MM.1S (cell line): ENCODE measurements at regions not wholly inside any gene's neighbourhood (a gene's known extent, or its start where the extent isn't known, plus 50 kb on each side); places are given as distances from the start of the nearest gene placed in this dataset.
"Not testable (repeated sequence)": the region's sequence is repeated elsewhere in the genome, so short reads cannot be mapped to it uniquely, and the experiment has no call there.

Experiments
- DNase-seq: peaks from one replicate; pipeline ENCODE4 v3.0.0-alpha.2; 2015
- H2AFZ ChIP-seq: fragments of 300-600 bp; sonication (generic); 2 replicates; pipeline ENCODE4 v1.6.0; 2016; ENCODE audit warnings: antibody characterized with exemption, low read length
- H3F3A ChIP-seq: fragments of 300-600 bp; sonication (generic); 2 replicates; pipeline ENCODE4 v1.6.1; 2016; ENCODE audit warnings: mild to moderate bottlenecking, antibody characterized with exemption, low read length, moderate library complexity, mixed read lengths; ENCODE audit not compliant: insufficient read depth
- H3K27ac ChIP-seq: fragments of 300-600 bp; sonication (generic); 2 replicates; pipeline ENCODE4 v1.5.1; 2016; ENCODE audit warnings: mild to moderate bottlenecking, low read length
- H3K27me3 ChIP-seq: fragments of 300-600 bp; sonication (generic); replicated peaks from 2 replicates; pipeline ENCODE4 v1.6.0; 2016; ENCODE audit warnings: low read length; ENCODE audit not compliant: insufficient read depth
- H3K36me3 ChIP-seq: fragments of 300-600 bp; sonication (generic); replicated peaks from 2 replicates; pipeline ENCODE4 v1.6.1; 2016; ENCODE audit warnings: mild to moderate bottlenecking, low read length, mixed read lengths; ENCODE audit not compliant: insufficient read depth
- H3K4me1 ChIP-seq: fragments of 300-600 bp; sonication (generic); 2 replicates; pipeline ENCODE4 v1.6.1; 2016; ENCODE audit warnings: low read length, mixed read lengths
- H3K4me2 ChIP-seq: fragments of 300-600 bp; sonication (generic); 2 replicates; pipeline ENCODE4 v1.6.0; 2016; ENCODE audit warnings: low read depth, low read length
- H3K4me3 ChIP-seq: fragments of 300-600 bp; sonication (generic); 2 replicates; pipeline ENCODE4 v1.5.1; 2016; ENCODE audit warnings: low read length, mixed read lengths
- H3K79me2 ChIP-seq: fragments of 300-600 bp; sonication (generic); 2 replicates; pipeline ENCODE4 v1.6.1; 2016; ENCODE audit warnings: mixed run types, low read length, mixed read lengths
- H3K9ac ChIP-seq: fragments of 300-600 bp; sonication (generic); 2 replicates; pipeline ENCODE4 v1.6.1; 2016; ENCODE audit warnings: low read length, mixed read lengths
- H3K9me2 ChIP-seq: fragments of 300-600 bp; sonication (generic); replicated peaks from 2 replicates; pipeline ENCODE4 v1.6.1; 2016; ENCODE audit warnings: mild to moderate bottlenecking, low read length, mixed read lengths; ENCODE audit not compliant: insufficient read depth
- H3K9me3 ChIP-seq: fragments of 300-600 bp; sonication (generic); replicated peaks from 2 replicates; pipeline ENCODE4 v1.6.1; 2016; ENCODE audit warnings: mild to moderate bottlenecking, low read length, mixed read lengths; ENCODE audit not compliant: insufficient read depth
- H4K20me1 ChIP-seq: fragments of 300-600 bp; sonication (generic); 2 replicates; pipeline ENCODE4 v1.6.1; 2016; ENCODE audit warnings: mild to moderate bottlenecking, low read length, moderate library complexity, mixed read lengths; ENCODE audit not compliant: insufficient read depth
- CTCF ChIP-seq: fragments of 300-600 bp; sonication (generic); IDR thresholded peaks from 2 replicates; pipeline ENCODE4 v1.5.1; 2016; ENCODE audit warnings: antibody characterized with exemption, low read length, mixed read lengths
- EZH2 ChIP-seq: fragments of 300-600 bp; sonication (generic); optimal IDR thresholded peaks from 2 replicates; pipeline ENCODE3; 2017; ENCODE audit warnings: low read depth, mild to moderate bottlenecking, antibody characterized with exemption, low read length, mixed read lengths
- EZH2phosphoT487 ChIP-seq: fragments of 300-600 bp; sonication (generic); IDR thresholded peaks from 2 replicates; pipeline ENCODE4 v1.6.1; 2018; ENCODE audit warnings: antibody characterized with exemption, low read length

DNA sequence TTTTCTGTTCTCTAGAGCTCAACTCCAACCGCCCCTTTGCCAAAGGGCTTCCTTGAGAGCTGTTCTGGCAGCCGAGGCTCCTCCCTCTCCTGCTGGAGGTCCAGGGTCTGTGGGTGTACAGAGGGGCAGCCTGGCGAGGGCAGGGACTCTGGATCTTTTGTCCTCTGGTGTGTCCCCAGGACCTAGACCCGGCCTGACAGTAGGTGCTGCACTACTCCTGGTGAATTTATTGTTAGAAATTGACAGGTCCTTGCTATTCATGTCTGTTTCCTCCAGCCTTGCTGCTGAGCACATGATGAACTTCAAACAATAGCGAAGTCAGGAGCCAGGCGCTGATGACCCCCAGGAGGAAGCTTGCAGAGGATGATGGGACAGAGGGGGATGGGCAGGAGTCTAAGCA lies 234.7 kb upstream of the SULF2 start:
- Histone ChIP-seq H2AFZ (no peak overlapping the region), H4K20me1 (no peaks in the 10 kb centered on the region), H3K36me3 (no peaks in the 10 kb centered on the region), H3K4me3 (no peak overlapping the region), H3K27me3 (no peaks in the 10 kb centered on the region), H3K9ac (no peak overlapping the region), H3K27ac (no peak overlapping the region), H3K79me2 (no peaks in the 10 kb centered on the region), H3K9me2 (no peaks in the 10 kb centered on the region), H3K4me2 (no peak overlapping the region), H3K4me1 (peaks cover 16% of the 10 kb centered on the region), H3F3A (no peaks in the 10 kb centered on the region), H3K9me3 (no peaks in the 10 kb centered on the region)
- no peak for TF ChIP-seq EZH2phosphoT487
- no peak for TF ChIP-seq EZH2
- no peak for TF ChIP-seq CTCF
- DNase-seq: no peak

DNA sequence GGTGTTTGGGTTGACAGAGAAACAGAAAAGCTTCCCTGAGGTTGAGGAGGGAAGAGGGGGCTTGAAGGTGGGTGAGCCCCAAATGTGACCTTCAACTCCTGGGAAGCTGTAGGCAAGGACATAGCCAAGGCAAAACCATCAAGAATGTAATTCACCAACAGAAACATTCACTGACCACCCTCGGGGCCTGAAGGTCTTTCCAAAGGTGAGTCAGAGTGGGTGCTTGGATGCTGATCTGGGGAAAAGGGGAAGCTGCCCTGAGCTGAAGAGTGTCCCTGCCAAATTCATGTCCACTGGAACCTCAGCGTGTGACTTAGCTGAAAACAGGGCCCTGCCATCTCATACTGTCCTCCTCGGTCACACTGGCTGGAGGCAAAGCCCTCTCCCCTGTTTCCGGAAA lies 234.2 kb upstream of the SULF2 start:
- no peak for DNase-seq
- no peak overlapping the region for H3K4me3 ChIP-seq
- no peak overlapping the region for H3K9ac ChIP-seq
- peaks cover 13% of the 10 kb centered on the region for H3K4me1 ChIP-seq
- H3K27me3 ChIP-seq: no peaks in the 10 kb centered on the region
- H3K27ac ChIP-seq: no peak overlapping the region
- no peaks in the 10 kb centered on the region for H4K20me1 ChIP-seq
- no peak overlapping the region for H3K4me2 ChIP-seq
- H3K36me3 ChIP-seq: no peaks in the 10 kb centered on the region
- H2AFZ ChIP-seq: no peak overlapping the region
- H3K79me2 ChIP-seq: no peaks in the 10 kb centered on the region
- no peaks in the 10 kb centered on the region for H3F3A ChIP-seq
- no peaks in the 10 kb centered on the region for H3K9me2 ChIP-seq
- H3K9me3 ChIP-seq: no peaks in the 10 kb centered on the region
- TF ChIP-seq EZH2phosphoT487: no peak
- TF ChIP-seq CTCF: no peak
- TF ChIP-seq EZH2: no peak

DNA sequence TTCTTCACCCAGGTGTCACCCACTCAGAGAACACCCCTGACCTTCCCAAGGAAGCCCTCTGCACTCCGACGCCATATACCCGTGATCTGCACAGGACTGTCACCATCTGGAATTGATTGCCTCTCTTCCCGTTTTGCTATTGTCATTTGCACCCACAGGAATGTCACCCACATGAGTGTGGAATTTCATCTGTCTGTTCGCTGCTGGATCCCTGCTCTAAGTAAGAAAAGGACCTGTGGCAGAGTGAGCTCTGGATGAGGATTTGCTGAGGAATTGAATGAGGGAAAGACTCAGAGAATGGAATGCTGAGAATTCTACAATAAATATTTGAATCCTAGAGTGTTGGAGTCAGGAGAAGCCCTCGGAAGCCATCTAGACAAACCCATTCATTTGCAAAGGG lies 233.6 kb upstream of the SULF2 start:
- H3K27ac ChIP-seq, H3K9me2 ChIP-seq, DNase-seq, H4K20me1 ChIP-seq, H3K9ac ChIP-seq, H3K4me3 ChIP-seq, H3K79me2 ChIP-seq, H3K4me2 ChIP-seq, H2AFZ ChIP-seq, H3K9me3 ChIP-seq, H3K27me3 ChIP-seq, H3K36me3 ChIP-seq, H3F3A ChIP-seq: not testable (repeated sequence)
- peaks cover 12% of the 10 kb centered on the region for H3K4me1 ChIP-seq

DNA sequence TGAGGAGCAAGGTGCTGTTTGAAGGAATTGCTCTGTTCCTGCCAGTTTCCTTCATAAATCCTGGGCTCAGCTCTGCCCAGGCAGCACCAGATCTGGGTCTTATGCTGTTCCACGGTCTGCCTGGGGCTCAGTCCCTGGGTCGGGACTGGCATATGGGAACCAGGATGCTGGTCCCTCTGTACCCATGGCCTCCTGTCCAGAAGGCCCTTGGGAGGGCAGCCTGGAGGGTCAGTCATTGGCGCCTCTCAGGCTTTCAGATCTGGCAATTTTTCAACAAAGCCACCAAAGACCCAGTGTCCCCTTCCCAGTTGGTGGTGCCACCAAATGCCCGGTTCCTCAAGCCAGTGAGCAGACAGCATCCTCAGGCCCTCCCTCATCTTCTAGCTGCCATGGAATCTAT lies 232.7 kb upstream of the SULF2 start:
- no peaks in the 10 kb centered on the region for H3K9me3 ChIP-seq
- H4K20me1 ChIP-seq: no peaks in the 10 kb centered on the region
- H3K36me3 ChIP-seq: no peaks in the 10 kb centered on the region
- no peak for DNase-seq
- H3K4me2 ChIP-seq: no peak overlapping the region
- no peak overlapping the region for H2AFZ ChIP-seq
- no peaks in the 10 kb centered on the region for H3K9me2 ChIP-seq
- no peak overlapping the region for H3K4me3 ChIP-seq
- H3K4me1 ChIP-seq: peaks cover 12% of the 10 kb centered on the region
- H3K27ac ChIP-seq: no peak overlapping the region
- no peak overlapping the region for H3K9ac ChIP-seq
- H3K79me2 ChIP-seq: no peaks in the 10 kb centered on the region
- H3K27me3 ChIP-seq: no peaks in the 10 kb centered on the region
- TF ChIP-seq EZH2phosphoT487 (no peak), CTCF (no peak), EZH2 (no peak)
- H3F3A ChIP-seq: no peaks in the 10 kb centered on the region
